ENCODE measurements at regions not wholly inside any gene's neighbourhood (a gene's known extent, or its start where the extent isn't known, plus 50 kb on each side); places are given as distances from the start of the nearest gene placed in this dataset.

- no peak for TF ChIP-seq CTCF (IDR thresholded peaks at IDR 0.05)
- no peak for TF ChIP-seq EZH2 (IDR thresholded peaks at IDR 0.05; ENCODE audit: borderline replicate concordance, insufficient read depth, low read depth, low read length, poor library complexity, severe bottlenecking)
These were observed 99.9 kb upstream of the RAPGEF2 start for GRCh38 chr4:159002950-159003349.

All from B cell (primary cell).